Superior temporal gyrus (tissue), 1 donor: ENCODE measurements at regions not wholly inside any gene's neighbourhood (a gene's known extent, or its start where the extent isn't known, plus 50 kb on each side); places are given as distances from the start of the nearest gene placed in this dataset.
"Not testable (repeated sequence)": the region's sequence is repeated elsewhere in the genome, so short reads cannot be mapped to it uniquely, and the experiment has no call there.

Experiments used
- DNase-seq: peaks from one replicate; pipeline ENCODE4 v3.0.0-alpha.2; 2016; ENCODE audit errors: extremely low spot score

DNA sequence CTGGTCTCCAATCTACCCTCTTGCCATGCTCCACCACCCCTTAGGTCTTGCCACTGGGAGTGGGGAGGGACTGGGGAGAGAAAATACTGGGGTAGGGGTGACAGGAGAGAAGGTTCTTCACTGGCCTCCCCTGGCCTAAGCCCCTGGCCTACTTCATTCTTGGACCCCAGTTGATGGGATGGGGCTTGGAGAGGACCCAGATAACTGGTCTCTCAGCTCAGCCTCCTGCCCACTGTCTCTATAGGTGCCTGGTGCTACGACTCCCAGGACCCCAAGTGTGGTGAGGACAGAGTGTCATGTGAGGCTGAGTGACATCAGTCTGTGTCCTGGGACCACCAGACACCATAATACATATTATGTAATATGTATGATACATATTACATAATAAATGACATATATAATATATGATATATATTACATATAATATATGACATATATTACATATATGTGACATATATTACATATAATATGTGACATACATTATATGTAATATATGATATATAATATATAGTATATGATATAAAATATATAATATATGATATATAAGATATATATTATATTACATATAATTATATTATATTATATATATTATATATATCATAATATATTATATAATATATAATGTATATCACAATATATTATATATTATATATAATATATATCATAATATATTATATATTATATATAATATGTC is 85.1 kb downstream of the USP18 start:
- DNase-seq: not testable (repeated sequence)

DNA sequence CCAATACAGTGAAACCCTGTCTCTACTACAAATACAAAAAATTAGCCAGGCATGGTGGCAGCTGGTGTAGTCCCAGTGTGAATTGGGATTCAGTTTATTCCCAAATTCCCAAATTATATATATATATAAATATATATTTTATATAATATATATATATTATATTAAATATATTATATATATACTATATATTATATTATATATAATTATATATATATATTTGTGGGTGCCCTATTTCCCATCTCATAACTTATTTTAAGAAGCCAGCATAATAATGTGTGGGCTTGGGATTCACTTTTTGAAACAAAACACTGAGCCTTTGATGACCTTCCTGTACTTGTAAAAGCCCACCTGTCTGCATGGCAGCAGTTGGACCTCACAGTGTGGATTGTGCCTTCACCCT is 87.4 kb downstream of the USP18 start:
- peak; percentile 0 for DNase-seq
